Ovary (tissue), 7 donors: ENCODE measurements at regions not wholly inside any gene's neighbourhood (a gene's known extent, or its start where the extent isn't known, plus 50 kb on each side); places are given as distances from the start of the nearest gene placed in this dataset.
A peak's percentile ranks its signal among the peaks of the same experiment; 100 is the strongest.

ENCODE experiments used
- DNase-seq, 5 donors: peaks; one replicate each; pipeline ENCODE4 v3.0.0-alpha.2; 2019 to 2020
- H3K27ac ChIP-seq, 2 donors: fragments of 200-600 bp; one replicate each; pipeline versions ENCODE4 v1.5.1 to v1.8.0; 2019 to 2022
- H3K27me3 ChIP-seq: fragments of 200-600 bp; one replicate; pipeline ENCODE4 v1.8.0; 2022
- H3K36me3 ChIP-seq: fragments of 200-600 bp; sonication (generic); one replicate; pipeline ENCODE4 v1.5.1; 2019
- H3K4me1 ChIP-seq: one replicate; pipeline ENCODE4 v1.8.1; 2013; ENCODE audit warnings: mild to moderate bottlenecking, moderate library complexity; ENCODE audit not compliant: insufficient read depth
- H3K4me3 ChIP-seq: fragments of 200-600 bp; sonication (generic); one replicate; pipeline ENCODE4 v1.5.1; 2017
- H3K9me3 ChIP-seq, 2 donors: fragments of 200-600 bp in 1 of 2; sonication (generic) in 1 of 2; one replicate each; pipeline versions ENCODE4 v1.5.1 to v1.8.1; 2013 to 2019; ENCODE audit warnings: mild to moderate bottlenecking in 1 of 2, moderate library complexity in 1 of 2
- CTCF ChIP-seq, 3 donors: fragments of 450-650 bp in 2 of 3; fragments of 200-600 bp in 1 of 3; IDR thresholded peaks; one replicate each; pipeline versions ENCODE4 v1.5.1 to v1.8.0; 2016 to 2022; ENCODE audit warnings: antibody characterized with exemption in 3 of 3, mild to moderate bottlenecking in 1 of 3
- EP300 ChIP-seq: sonication (generic); formaldehyde crosslinking; IDR thresholded peaks from one replicate; pipeline ENCODE4 v1.6.1; 2017; ENCODE audit warnings: antibody characterized with exemption
- POLR2A ChIP-seq: fragments of 450-650 bp; IDR thresholded peaks from one replicate; pipeline ENCODE4 v1.6.1; 2017; ENCODE audit warnings: antibody characterized with exemption, mild to moderate bottlenecking, moderate library complexity
- WGBS, 3 donors: extraction: QIAGEN DNeasy Blood & Tissue Kit in 1 of 3; methylation state at CpG; one replicate each; pipeline versions ENCODE4 v1.1.5 to v1.1.7; 2013 to 2017; 5-methylcytosine and 5-hydroxymethylcytosine counted together
- intact Hi-C, 4 donors: fragments of 100-400 bp; cut with DNase I; formaldehyde crosslinking; loops; one replicate each; pipeline versions ENCODE4 v1.11.0 to v1.15.1; 2022 to 2023
- donor health status: DM: no; HTN: no; CAD: no; lungs with moderate emphysema.
- donor health status: DM: no; HTN: no; CAD: no.
- donor health status: Bipolar disorder and iron deficiency.
- donor health status: DM: no; HTN: no; CAD: no.
- donor health status: DM: yes; HTN: yes; CAD: no.

GRCh38 chr10:132481690-132482089, 55.9 kb upstream of the INPP5A start:
- Histone ChIP-seq H3K4me1 (peaks cover 6% of the 10 kb centered on the region), H3K27me3 (no peaks in the 10 kb centered on the region), H3K36me3 (no peaks in the 10 kb centered on the region), H3K9me3 (no peaks in the 10 kb centered on the region), H3K4me3 (no peak overlapping the region), H3K27ac (peak overlapping the region in 1 of 2 donors; percentile 74)
- 53 to 62% (median 53%) methylated on average over 10 of the region's 10 CpGs for WGBS, 3 donors
- peak in 2 of 5 donors; percentile 28 to 43 for DNase-seq
- TF ChIP-seq EP300 (no peak), CTCF (IDR thresholded peaks at IDR 0.05) (no peak), POLR2A (no peak)
- intact Hi-C loops = no loop called here

- WGBS, 3 donors = 6 to 11% (median 7%) methylated on average over 14 of the region's 14 CpGs
- intact Hi-C loops = no loop called here
- no peak overlapping the region for H3K4me3 ChIP-seq
- peaks cover 6% of the 10 kb centered on the region for H3K4me1 ChIP-seq
- no peaks in the 10 kb centered on the region for H3K36me3 ChIP-seq
- peak in 4 of 5 donors; percentile 42 to 77 (median 64) for DNase-seq
- H3K27me3 ChIP-seq = no peaks in the 10 kb centered on the region
- peak overlapping the region; percentile 34 to 74 for H3K27ac ChIP-seq
- H3K9me3 ChIP-seq = no peaks in the 10 kb centered on the region
- TF ChIP-seq CTCF (IDR thresholded peaks at IDR 0.05) (no peak), EP300 (peak; percentile 89), POLR2A (no peak)
Measured at GRCh38 chr10:132482090-132482800, 55.3 kb upstream of the INPP5A start.

- intact Hi-C loops = no loop called here
- no peaks in the 10 kb centered on the region for H3K36me3 ChIP-seq
- no peak for TF ChIP-seq CTCF (IDR thresholded peaks at IDR 0.05)
- no peak for TF ChIP-seq EP300
- TF ChIP-seq POLR2A = no peak
- no peak overlapping the region for H3K27ac ChIP-seq
- H3K4me3 ChIP-seq = no peak overlapping the region
- WGBS, 3 donors = 19 to 37% (median 23%) methylated on average over 5 of the region's 5 CpGs
- peak in 1 of 5 donors; percentile 12 for DNase-seq
- peaks cover 6% of the 10 kb centered on the region for H3K4me1 ChIP-seq
- no peaks in the 10 kb centered on the region for H3K9me3 ChIP-seq
- no peaks in the 10 kb centered on the region for H3K27me3 ChIP-seq
Measured at GRCh38 chr10:132483394-132483793, 54.2 kb upstream of the INPP5A start.

DNA sequence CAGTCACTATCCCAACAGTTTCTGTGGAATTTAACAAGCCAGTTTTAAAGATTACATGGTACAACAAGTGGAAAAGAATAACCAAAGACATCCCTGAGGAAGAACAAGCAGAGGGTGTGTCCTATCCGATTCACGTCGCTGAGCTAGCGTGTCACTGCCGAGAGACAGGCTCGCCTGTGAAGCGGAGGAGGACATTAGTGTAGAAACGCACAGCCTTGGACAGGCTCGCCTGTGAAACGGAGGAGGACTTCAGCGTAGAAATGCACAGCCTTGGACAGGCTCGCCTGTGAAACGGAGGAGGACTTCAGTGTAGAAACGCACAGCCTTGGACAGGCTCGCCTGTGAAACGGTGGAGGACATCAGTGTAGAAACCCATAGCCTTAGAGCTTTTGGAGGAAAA, 52.7 kb upstream of the INPP5A start:
- H3K4me3 ChIP-seq = no peak overlapping the region
- DNase-seq = peak in 2 of 5 donors; percentile 23 to 39
- intact Hi-C loops = no loop called here
- peaks cover 8% of the 10 kb centered on the region for H3K4me1 ChIP-seq
- 90 to 92% (median 91%) methylated on average over 16 of the region's 16 CpGs for WGBS, 3 donors
- H3K9me3 ChIP-seq = no peaks in the 10 kb centered on the region
- no peak overlapping the region for H3K27ac ChIP-seq
- TF ChIP-seq CTCF (IDR thresholded peaks at IDR 0.05) (no peak), POLR2A (no peak), EP300 (no peak)
- H3K27me3 ChIP-seq = no peaks in the 10 kb centered on the region
- no peaks in the 10 kb centered on the region for H3K36me3 ChIP-seq
